PC-9 (cell line): ENCODE measurements at regions not wholly inside any gene's neighbourhood (a gene's known extent, or its start where the extent isn't known, plus 50 kb on each side); places are given as distances from the start of the nearest gene placed in this dataset.

Experiments used
- BruUV-seq: library from RNA; stranded (reverse); fragments of 400-500 nt; replicated peaks from 2 replicates; lab custom pipeline; 2021; lab: Mats Ljungman, UMichigan
- CTCF ChIA-PET: fragments of 300-600 bp; sonication (Branson Sonifier 250); formaldehyde crosslinking; loops from one replicate; lab custom pipeline; 2022; ENCODE audit warnings: antibody characterized with exemption; lab: Charles Lee
- POLR2A ChIA-PET: fragments of 300-600 bp; sonication (Branson Sonifier 250); formaldehyde crosslinking; loops from one replicate; lab custom pipeline; 2022; ENCODE audit warnings: antibody characterized with exemption; ENCODE audit not compliant: unreplicated experiment; lab: Charles Lee
- DNase-seq, 2 experiments: peaks; one replicate each; pipeline versions ENCODE4 v3.0.0 to v3.0.0-alpha.2; 2015 to 2022; ENCODE audit warnings: mixed read lengths in 1 of 2
- H2AFZ ChIP-seq: fragments of 200-600 bp; sonication (generic); 2 replicates; pipeline ENCODE4 v1.8.1; 2017; ENCODE audit warnings: antibody characterized with exemption
- H3F3A ChIP-seq: fragments of 200-600 bp; sonication (generic); 2 replicates; pipeline ENCODE4 v1.8.1; 2017; ENCODE audit warnings: antibody characterized with exemption, mild to moderate bottlenecking, low read depth; ENCODE audit not compliant: insufficient read depth
- H3K27ac ChIP-seq: fragments of 200-600 bp; sonication (generic); 2 replicates; pipeline ENCODE4 v1.6.1; 2016; ENCODE audit warnings: mixed run types
- H3K27me3 ChIP-seq: fragments of 200-600 bp; sonication (generic); 2 replicates; pipeline ENCODE4 v1.6.1; 2016; ENCODE audit warnings: low read depth, mixed run types; ENCODE audit not compliant: insufficient read depth
- H3K36me3 ChIP-seq: fragments of 200-600 bp; sonication (generic); 2 replicates; pipeline ENCODE4 v1.6.1; 2016; ENCODE audit warnings: low read depth, mixed run types
- H3K4me1 ChIP-seq: fragments of 200-600 bp; sonication (generic); replicated peaks from 2 replicates; pipeline ENCODE4 v1.6.1; 2016; ENCODE audit warnings: mixed run types; ENCODE audit not compliant: insufficient read depth
- H3K4me2 ChIP-seq: fragments of 200-600 bp; sonication (generic); 2 replicates; pipeline ENCODE4 v1.6.1; 2017; ENCODE audit warnings: mixed run types
- H3K4me3 ChIP-seq: fragments of 200-600 bp; sonication (generic); 2 replicates; pipeline ENCODE4 v1.6.1; 2016; ENCODE audit warnings: mixed run types
- H3K79me2 ChIP-seq: fragments of 200-600 bp; sonication (generic); 2 replicates; pipeline ENCODE4 v1.6.1; 2017; ENCODE audit warnings: low read depth, mixed run types
- H3K9me2 ChIP-seq: fragments of 200-600 bp; sonication (generic); 2 replicates; pipeline ENCODE4 v1.8.1; 2017; ENCODE audit warnings: mild to moderate bottlenecking; ENCODE audit not compliant: insufficient read depth
- H3K9me3 ChIP-seq: fragments of 200-600 bp; sonication (generic); 2 replicates; pipeline ENCODE4 v1.8.1; 2016; ENCODE audit warnings: low read depth; ENCODE audit not compliant: insufficient read depth
- H4K20me1 ChIP-seq: fragments of 200-600 bp; sonication (generic); 2 replicates; pipeline ENCODE4 v1.8.1; 2017; ENCODE audit not compliant: insufficient read depth
- CTCF ChIP-seq: fragments of 200-600 bp; sonication (generic); conservative IDR thresholded peaks from 2 replicates; pipeline ENCODE4 v1.6.1; 2017; ENCODE audit warnings: mixed run types, antibody characterized with exemption, mild to moderate bottlenecking, moderate library complexity
- EZH2 ChIP-seq: fragments of 200-600 bp; sonication (generic); IDR thresholded peaks from 2 replicates; pipeline ENCODE4 v1.8.0; 2017; ENCODE audit warnings: antibody characterized with exemption, low read depth
- intact Hi-C: fragments of 100-400 bp; cut with micrococcal nuclease; formaldehyde crosslinking; loops from one replicate; pipeline ENCODE4 v1.10.0; 2022; ENCODE audit not compliant: unreplicated experiment

GRCh38 chr5:28708472-28708871, 1670.1 kb upstream of the CDH9 start:
- no peaks in the 10 kb centered on the region for H3K9me2 ChIP-seq
- no peaks in the 10 kb centered on the region for H3K4me1 ChIP-seq
- no peak overlapping the region for H3K4me2 ChIP-seq
- TF ChIP-seq CTCF (no peak), EZH2 (no peak)
- H4K20me1 ChIP-seq = no peaks in the 10 kb centered on the region
- intact Hi-C loops = no loop called here
- no peaks in the 10 kb centered on the region for H3K36me3 ChIP-seq
- H3K27ac ChIP-seq = no peak overlapping the region
- no peaks in the 10 kb centered on the region for H3K79me2 ChIP-seq
- BruUV-seq = no TSS peak
- no peaks in the 10 kb centered on the region for H3K27me3 ChIP-seq
- CTCF ChIA-PET = interaction anchor here (0.7 kb wide), 1 partner anchor 1240 kb away, joined by 4 read pairs; no protein-coding TSS in a partner anchor
- POLR2A ChIA-PET = no interaction called here
- no peaks in the 10 kb centered on the region for H3F3A ChIP-seq
- DNase-seq = no peak
- no peak overlapping the region for H2AFZ ChIP-seq
- H3K9me3 ChIP-seq = no peaks in the 10 kb centered on the region
- no peak overlapping the region for H3K4me3 ChIP-seq

- Histone ChIP-seq H3K27me3 (no peaks in the 10 kb centered on the region), H2AFZ (no peak overlapping the region), H3K9me2 (no peaks in the 10 kb centered on the region), H3K4me2 (no peak overlapping the region), H3K4me1 (no peaks in the 10 kb centered on the region), H3K9me3 (no peaks in the 10 kb centered on the region), H3K27ac (no peak overlapping the region), H3F3A (no peaks in the 10 kb centered on the region), H3K4me3 (no peak overlapping the region), H3K79me2 (no peaks in the 10 kb centered on the region), H3K36me3 (no peaks in the 10 kb centered on the region), H4K20me1 (no peaks in the 10 kb centered on the region)
- DNase-seq = no peak
- ChIA-PET POLR2A (no interaction called here), CTCF (no interaction called here)
- no TSS peak for BruUV-seq
- intact Hi-C loops = no loop called here
- TF ChIP-seq CTCF (no peak), EZH2 (no peak)
These were observed 1669.3 kb upstream of the CDH9 start for GRCh38 chr5:28707706-28708105.

- H3K9me3 ChIP-seq = no peaks in the 10 kb centered on the region
- H4K20me1 ChIP-seq = no peaks in the 10 kb centered on the region
- POLR2A ChIA-PET = interaction anchor here (0.7 kb wide), 1 partner anchor 8 kb away, joined by 3 read pairs; no protein-coding TSS in a partner anchor
- no peaks in the 10 kb centered on the region for H3K27me3 ChIP-seq
- no peak overlapping the region for H3K4me3 ChIP-seq
- H3K4me2 ChIP-seq = no peak overlapping the region
- no peaks in the 10 kb centered on the region for H3K79me2 ChIP-seq
- intact Hi-C loops = no loop called here
- no peak overlapping the region for H2AFZ ChIP-seq
- no peaks in the 10 kb centered on the region for H3K9me2 ChIP-seq
- BruUV-seq = no TSS peak
- H3K27ac ChIP-seq = no peak overlapping the region
- no peaks in the 10 kb centered on the region for H3K36me3 ChIP-seq
- H3K4me1 ChIP-seq = no peaks in the 10 kb centered on the region
- DNase-seq = no peak
- CTCF ChIA-PET = no interaction called here
- H3F3A ChIP-seq = no peaks in the 10 kb centered on the region
- no peak for TF ChIP-seq EZH2
- TF ChIP-seq CTCF = no peak
These were observed 1665.4 kb upstream of the CDH9 start for GRCh38 chr5:28703651-28704260.
